Kidney (tissue), 13 donors: ENCODE measurements at regions not wholly inside any gene's neighbourhood (a gene's known extent, or its start where the extent isn't known, plus 50 kb on each side); places are given as distances from the start of the nearest gene placed in this dataset.

ENCODE experiments used
- DNase-seq, 5 donors: peaks; one replicate each; pipeline ENCODE4 v3.0.0-alpha.2; 2013 to 2020
- FAIRE-seq: peaks from 2 replicates; lab custom pipeline; 2012; peaks lifted over from hg19 to GRCh38; lab: Jason Lieb, UNC
- H3K27ac ChIP-seq, 2 donors: one replicate each; pipeline ENCODE4 v1.7.0; 2013; ENCODE audit warnings: low read depth in 2 of 2, low read length in 2 of 2, inconsistent platforms in 1 of 2
- H3K27me3 ChIP-seq: one replicate; pipeline ENCODE4 v1.7.1; 2013; ENCODE audit warnings: low read length, inconsistent platforms; ENCODE audit not compliant: control insufficient read depth, insufficient read depth
- H3K36me3 ChIP-seq, 3 donors: one replicate each; pipeline versions ENCODE4 v1.7.0 to v1.7.1; 2013; ENCODE audit warnings: low read length in 3 of 3, control low read depth in 1 of 3, inconsistent platforms in 1 of 3; ENCODE audit not compliant: insufficient read depth in 3 of 3, control insufficient read depth in 2 of 3
- H3K4me1 ChIP-seq, 3 donors: one replicate each; pipeline versions ENCODE4 v1.7.0 to v1.7.1; 2013; ENCODE audit warnings: low read length in 3 of 3, inconsistent platforms in 1 of 3, low read depth in 1 of 3; ENCODE audit not compliant: control insufficient read depth in 2 of 3, insufficient read depth in 2 of 3
- H3K4me3 ChIP-seq, 3 donors: one replicate each; pipeline versions ENCODE4 v1.7.0 to v1.8.1; 2013; ENCODE audit warnings: low read length in 3 of 3, control low read depth in 1 of 3, inconsistent platforms in 1 of 3
- H3K9ac ChIP-seq, 3 donors: one replicate each; pipeline versions ENCODE4 v1.7.0 to v1.7.1; 2013; ENCODE audit warnings: low read length in 3 of 3, control low read depth in 1 of 3, inconsistent platforms in 1 of 3
- H3K9me3 ChIP-seq, 3 donors: one replicate each; pipeline versions ENCODE4 v1.7.0 to v1.7.1; 2013; ENCODE audit warnings: low read length in 3 of 3, control low read depth in 1 of 3, inconsistent platforms in 1 of 3; ENCODE audit not compliant: control insufficient read depth in 2 of 3, insufficient read depth in 1 of 3
- intact Hi-C: fragments of 100-400 bp; cut with DNase I; formaldehyde crosslinking; loops from one replicate; pipeline ENCODE4 v1.11.1; 2022
- TF ChIP-seq, protein P1 (sequence below): IDR thresholded peaks from 3 replicates; pipeline ENCODE4 v1.5.1; 2012; ENCODE audit warnings: mild to moderate bottlenecking, moderate library complexity, borderline replicate concordance; ENCODE audit not compliant: insufficient read depth; ENCODE audit errors: extremely low read depth
- donor health status: control.
- donor health status: control.
- donor health status: control.
- donor health status: control.
- donor health status: control.
- donor health status: DM: yes; HTN: yes; CAD: no.
- donor health status: Normal renal cell carcinoma (clear cell type).

DNA sequence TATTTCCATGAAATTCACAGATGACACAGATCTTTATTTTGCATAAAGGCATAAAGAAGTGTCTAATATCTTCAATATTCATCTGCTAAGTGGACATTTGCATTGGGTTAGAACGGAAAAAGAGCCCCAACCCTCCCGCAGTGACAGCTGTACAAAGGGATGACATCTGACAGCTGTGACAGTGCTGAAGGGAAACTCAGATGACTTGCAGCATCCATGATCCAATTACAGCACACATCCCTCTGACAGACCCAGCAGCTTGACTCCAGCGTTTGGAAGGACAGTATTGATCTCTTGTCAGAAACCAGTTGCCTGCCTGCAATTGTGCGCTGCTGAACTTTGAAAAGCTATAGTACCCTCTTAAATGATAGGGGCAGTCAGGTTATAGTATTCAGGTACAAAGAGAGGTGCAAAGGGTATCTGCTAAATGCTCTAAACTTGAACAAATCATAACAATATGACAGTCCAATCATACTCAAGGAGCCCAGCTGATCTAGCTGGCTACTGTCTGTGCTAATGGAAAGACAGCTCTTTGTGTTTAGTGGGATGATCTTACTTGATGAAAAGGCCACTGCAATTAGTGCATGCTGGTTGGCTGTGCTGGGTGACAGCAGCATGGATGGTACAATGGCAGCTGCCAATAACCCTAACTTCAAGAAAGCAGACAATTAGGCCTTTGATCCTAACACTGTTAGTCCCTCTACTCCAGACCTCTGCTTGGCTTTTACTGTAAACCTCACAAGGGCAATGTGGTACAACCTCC is 599.2 kb downstream of the NR4A2 start:
- no peaks in the 10 kb centered on the region for H3K9me3 ChIP-seq
- FAIRE-seq (no peak), DNase-seq (peak in 2 of 5 donors; percentile 12 to 14)
- no peak overlapping the region for H3K27ac ChIP-seq
- H3K36me3 ChIP-seq = no peaks in the 10 kb centered on the region
- no peak overlapping the region for H3K4me3 ChIP-seq
- H3K9ac ChIP-seq = no peak overlapping the region
- TF ChIP-seq, protein P1, sequence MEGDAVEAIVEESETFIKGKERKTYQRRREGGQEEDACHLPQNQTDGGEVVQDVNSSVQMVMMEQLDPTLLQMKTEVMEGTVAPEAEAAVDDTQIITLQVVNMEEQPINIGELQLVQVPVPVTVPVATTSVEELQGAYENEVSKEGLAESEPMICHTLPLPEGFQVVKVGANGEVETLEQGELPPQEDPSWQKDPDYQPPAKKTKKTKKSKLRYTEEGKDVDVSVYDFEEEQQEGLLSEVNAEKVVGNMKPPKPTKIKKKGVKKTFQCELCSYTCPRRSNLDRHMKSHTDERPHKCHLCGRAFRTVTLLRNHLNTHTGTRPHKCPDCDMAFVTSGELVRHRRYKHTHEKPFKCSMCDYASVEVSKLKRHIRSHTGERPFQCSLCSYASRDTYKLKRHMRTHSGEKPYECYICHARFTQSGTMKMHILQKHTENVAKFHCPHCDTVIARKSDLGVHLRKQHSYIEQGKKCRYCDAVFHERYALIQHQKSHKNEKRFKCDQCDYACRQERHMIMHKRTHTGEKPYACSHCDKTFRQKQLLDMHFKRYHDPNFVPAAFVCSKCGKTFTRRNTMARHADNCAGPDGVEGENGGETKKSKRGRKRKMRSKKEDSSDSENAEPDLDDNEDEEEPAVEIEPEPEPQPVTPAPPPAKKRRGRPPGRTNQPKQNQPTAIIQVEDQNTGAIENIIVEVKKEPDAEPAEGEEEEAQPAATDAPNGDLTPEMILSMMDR = no peak
- intact Hi-C loops = no loop called here
- no peaks in the 10 kb centered on the region for H3K27me3 ChIP-seq
- no peaks in the 10 kb centered on the region for H3K4me1 ChIP-seq

DNA sequence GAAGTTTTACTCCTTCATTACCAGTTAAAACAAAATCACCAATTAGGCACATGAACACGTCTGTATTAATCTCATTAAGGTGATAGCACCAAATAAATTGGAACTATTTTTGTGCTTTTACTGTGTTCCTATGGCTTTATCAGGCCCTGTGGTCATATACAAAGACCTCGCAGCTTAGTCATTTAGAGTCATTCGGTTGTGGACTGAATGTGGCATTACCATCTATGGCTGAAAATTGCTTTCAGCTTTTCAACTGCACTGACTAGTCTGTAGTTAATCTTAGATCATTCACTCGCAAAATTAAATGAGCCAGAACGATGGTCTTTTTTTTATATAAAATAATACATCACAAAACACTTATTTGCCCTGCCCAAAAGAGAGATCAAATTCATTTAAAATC is 601.7 kb downstream of the NR4A2 start:
- Histone ChIP-seq H3K4me3 (no peak overlapping the region), H3K9ac (no peak overlapping the region), H3K36me3 (no peaks in the 10 kb centered on the region), H3K27ac (no peak overlapping the region), H3K4me1 (no peaks in the 10 kb centered on the region), H3K27me3 (peaks cover 2% of the 10 kb centered on the region), H3K9me3 (no peaks in the 10 kb centered on the region)
- intact Hi-C loops = no loop called here
- FAIRE-seq (no peak), DNase-seq (peak in 1 of 5 donors; percentile 9)
- TF ChIP-seq, protein P1 = no peak

DNA sequence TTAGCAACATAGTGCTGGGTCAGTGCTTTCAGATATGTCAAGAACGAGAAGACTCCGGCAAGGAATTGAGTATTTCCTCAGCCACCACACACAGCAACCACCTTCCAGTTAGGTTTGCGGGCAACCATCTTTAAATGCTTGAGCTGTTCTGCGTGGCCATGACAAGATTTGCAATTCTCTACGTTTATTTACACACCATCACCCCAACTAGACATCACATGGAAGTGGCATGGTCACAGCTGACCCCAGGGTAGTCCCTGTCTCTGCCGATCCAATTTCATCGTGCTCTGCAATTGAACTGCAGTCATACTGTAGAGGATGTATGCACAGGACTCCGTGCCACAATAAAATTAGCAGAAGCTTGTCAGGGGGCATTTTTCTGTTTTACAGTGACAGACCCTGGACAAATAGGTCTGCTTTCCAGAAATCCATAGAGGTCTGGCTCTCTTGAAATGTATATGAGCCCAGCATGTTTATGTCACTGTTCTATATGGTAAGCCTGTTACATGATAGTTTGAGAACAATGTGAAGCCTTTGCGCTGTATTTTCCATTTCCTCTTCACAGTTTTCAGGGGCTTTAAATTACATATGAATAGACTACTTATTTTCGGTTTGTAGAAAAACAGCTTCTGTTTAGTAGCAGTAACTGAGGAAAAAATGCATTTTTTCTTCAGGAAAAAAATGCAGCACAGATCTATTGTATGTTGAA is 605.2 kb downstream of the NR4A2 start:
- H3K4me1 ChIP-seq = no peaks in the 10 kb centered on the region
- FAIRE-seq = no peak
- H3K36me3 ChIP-seq = no peaks in the 10 kb centered on the region
- H3K27ac ChIP-seq = no peak overlapping the region
- peaks cover 2% of the 10 kb centered on the region for H3K27me3 ChIP-seq
- H3K9ac ChIP-seq = no peak overlapping the region
- peak in 1 of 5 donors; percentile 4 for DNase-seq
- H3K4me3 ChIP-seq = no peak overlapping the region
- TF ChIP-seq, protein P1 = no peak
- intact Hi-C loops = no loop called here
- H3K9me3 ChIP-seq = no peaks in the 10 kb centered on the region
